Retinal pigment epithelial cell (primary cell): ENCODE measurements at regions not wholly inside any gene's neighbourhood (a gene's known extent, or its start where the extent isn't known, plus 50 kb on each side); places are given as distances from the start of the nearest gene placed in this dataset.

Source experiments
- DNase-seq: peaks from one replicate; pipeline ENCODE4 v3.0.0-alpha.2; 2010; ENCODE audit warnings: low read depth
- H3K4me3 ChIP-seq: 2 replicates; pipeline ENCODE4 v1.5.1; 2011; ENCODE audit warnings: mild to moderate bottlenecking, low read length, control low read depth, moderate library complexity
- TF ChIP-seq, protein P1 (sequence below): conservative IDR thresholded peaks from 2 replicates; pipeline ENCODE4 v1.5.1; 2011; ENCODE audit warnings: low read depth, low read length, control low read depth, inconsistent platforms

DNA sequence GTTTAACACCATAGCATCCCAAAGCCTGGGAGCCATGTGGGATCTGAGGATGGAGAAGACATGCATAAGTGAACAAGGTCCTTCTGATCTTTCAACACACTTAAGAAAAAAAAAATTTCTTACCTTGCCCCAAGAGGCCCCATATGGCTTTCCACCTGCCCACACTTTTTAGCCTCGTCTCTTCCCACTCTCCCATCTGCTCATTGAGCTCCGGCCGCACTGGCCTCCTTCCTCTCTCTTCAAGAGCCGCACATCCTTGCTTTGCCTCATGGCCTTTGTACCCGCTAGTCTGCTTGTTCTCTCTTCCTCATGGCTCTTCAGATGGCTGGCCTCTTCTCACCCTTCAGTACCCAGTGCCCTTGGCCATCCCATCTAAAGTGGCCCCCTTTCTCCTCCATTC lies 70.2 kb upstream of the PDE4B start:
- DNase-seq = no peak
- no peak overlapping the region for H3K4me3 ChIP-seq
- TF ChIP-seq, protein P1, sequence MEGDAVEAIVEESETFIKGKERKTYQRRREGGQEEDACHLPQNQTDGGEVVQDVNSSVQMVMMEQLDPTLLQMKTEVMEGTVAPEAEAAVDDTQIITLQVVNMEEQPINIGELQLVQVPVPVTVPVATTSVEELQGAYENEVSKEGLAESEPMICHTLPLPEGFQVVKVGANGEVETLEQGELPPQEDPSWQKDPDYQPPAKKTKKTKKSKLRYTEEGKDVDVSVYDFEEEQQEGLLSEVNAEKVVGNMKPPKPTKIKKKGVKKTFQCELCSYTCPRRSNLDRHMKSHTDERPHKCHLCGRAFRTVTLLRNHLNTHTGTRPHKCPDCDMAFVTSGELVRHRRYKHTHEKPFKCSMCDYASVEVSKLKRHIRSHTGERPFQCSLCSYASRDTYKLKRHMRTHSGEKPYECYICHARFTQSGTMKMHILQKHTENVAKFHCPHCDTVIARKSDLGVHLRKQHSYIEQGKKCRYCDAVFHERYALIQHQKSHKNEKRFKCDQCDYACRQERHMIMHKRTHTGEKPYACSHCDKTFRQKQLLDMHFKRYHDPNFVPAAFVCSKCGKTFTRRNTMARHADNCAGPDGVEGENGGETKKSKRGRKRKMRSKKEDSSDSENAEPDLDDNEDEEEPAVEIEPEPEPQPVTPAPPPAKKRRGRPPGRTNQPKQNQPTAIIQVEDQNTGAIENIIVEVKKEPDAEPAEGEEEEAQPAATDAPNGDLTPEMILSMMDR = no peak

DNA sequence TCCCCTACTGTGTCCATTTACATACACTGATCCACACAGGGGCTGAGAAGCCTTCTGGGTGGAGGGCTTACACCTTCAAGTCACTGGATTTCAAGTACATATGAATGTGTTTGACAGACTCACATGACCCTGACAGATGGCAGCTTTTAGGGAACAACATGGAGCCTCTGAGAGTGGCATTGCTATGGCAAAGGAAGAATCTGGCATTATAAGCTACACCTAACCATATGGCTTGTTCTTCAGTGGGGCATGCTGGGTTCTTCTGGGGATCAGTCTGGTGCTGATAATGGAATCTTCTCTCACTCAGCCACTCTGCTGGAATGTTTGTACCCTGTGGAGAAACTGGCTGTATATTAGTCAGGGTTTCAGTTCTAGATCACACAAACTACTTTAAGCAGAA lies 68.5 kb upstream of the PDE4B start:
- DNase-seq = no peak

DNA sequence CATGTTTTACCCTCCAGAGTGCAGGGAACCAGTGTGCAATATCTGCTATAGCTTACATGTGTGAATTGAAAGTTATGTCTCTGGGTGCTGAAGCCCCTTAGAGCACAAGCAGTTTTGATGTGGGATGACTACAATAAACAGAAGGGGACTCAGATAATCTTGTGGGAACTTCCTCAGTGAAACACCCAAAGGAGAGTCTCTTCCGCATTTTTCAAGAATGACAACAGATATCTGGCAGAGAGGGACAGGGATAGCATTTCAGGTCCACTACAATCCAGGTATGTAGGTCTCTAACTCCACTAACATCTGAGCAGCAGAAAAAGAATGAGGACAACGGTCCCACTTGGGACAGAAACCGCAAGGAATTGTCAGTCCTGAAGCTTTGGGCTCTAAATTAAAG lies 67.6 kb upstream of the PDE4B start:
- TF ChIP-seq, protein P1 = no peak
- no peak for DNase-seq
- H3K4me3 ChIP-seq = no peak overlapping the region

More for the DNA sequence above, 68.5 kb upstream of the PDE4B start:
- H3K4me3 ChIP-seq = no peak overlapping the region
- TF ChIP-seq, protein P1 = no peak

DNA sequence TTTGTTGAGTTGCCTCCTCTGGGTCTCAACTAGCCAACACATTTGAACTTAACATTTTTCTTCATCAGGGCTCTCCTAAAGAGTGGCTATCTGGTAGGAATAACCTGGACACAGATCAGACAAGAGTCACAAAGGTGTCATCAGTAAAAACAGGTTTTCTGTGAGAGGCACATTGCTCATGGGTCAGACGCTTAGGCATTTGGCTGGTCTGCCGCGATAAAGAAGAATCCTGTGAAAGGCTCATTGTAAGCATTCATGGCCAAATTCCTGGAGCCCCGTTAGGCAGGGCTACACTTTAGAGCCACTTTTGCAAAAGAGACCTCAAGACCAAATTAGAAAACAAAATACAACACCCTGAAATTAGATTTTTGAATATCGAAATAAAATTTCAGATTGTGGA lies 64.2 kb upstream of the PDE4B start:
- TF ChIP-seq, protein P1 = no peak

DNA sequence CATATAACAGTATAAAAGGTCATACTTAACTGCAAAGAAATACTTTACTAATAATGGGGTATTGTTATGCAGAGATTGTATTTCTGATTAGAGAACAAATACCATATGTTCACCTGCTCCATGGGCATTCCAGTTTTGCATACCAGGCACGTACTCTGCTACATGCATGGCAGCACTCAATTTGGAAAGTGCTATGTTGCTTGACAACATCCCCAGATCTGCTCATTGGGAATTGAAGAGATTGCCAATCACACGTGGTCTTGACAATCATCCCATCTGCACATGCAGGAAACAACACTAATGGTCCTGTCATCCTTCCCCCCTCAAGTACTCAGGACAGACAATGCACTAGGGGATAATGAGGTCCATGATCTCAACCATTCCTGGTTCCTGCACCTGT lies 63.4 kb upstream of the PDE4B start:
- no peak for DNase-seq
- TF ChIP-seq, protein P1 = no peak
- H3K4me3 ChIP-seq = no peak overlapping the region

More for the DNA sequence above, 64.2 kb upstream of the PDE4B start:
- DNase-seq = no peak
- no peak overlapping the region for H3K4me3 ChIP-seq

DNA sequence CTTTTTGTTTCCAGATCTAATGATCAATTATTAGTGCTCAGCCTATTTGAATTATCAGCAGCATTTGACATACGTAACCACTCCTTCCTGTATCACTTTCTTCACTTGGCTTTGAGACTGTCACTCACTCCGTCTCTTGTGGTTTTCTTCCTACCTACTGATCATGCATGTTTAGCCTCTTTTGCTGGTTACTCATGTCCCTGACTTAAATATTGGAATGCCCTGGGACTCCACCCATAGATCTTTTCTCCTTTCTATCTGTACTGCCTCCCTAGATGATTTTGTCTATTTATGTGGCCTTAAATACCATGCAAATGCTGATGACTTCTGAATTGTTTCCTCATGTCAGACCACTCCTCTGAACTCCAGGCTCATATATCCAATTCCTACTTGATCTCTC lies 57.7 kb upstream of the PDE4B start:
- no peak overlapping the region for H3K4me3 ChIP-seq
- no peak for DNase-seq
- TF ChIP-seq, protein P1 = no peak

DNA sequence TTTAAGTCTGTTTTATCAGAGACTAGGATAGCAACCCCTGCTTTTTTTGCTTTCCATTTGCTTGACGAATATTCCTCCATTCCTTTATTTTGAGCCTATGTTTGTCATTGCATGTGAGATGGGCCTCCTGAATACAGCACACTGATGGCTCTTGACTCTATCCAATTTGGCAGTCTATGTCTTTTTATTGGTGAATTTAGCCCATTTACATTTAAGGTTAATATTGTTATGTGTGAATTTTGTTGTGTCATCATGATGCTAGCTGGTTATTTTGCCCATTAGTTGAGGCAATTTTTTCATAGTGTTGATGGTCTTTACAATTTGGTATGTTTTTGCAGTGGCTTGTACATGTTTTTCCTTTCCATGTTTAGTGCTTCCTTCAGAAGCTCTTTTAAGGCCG lies 50.7 kb upstream of the PDE4B start:
- TF ChIP-seq, protein P1 = no peak
- no peak for DNase-seq
- H3K4me3 ChIP-seq = no peak overlapping the region
